Prostate gland (tissue), 2 donors: ENCODE measurements at regions not wholly inside any gene's neighbourhood (a gene's known extent, or its start where the extent isn't known, plus 50 kb on each side); places are given as distances from the start of the nearest gene placed in this dataset.

Experiments used
- POLR2A ChIP-seq: fragments of 450-650 bp; IDR thresholded peaks from one replicate; pipeline ENCODE4 v1.6.1; 2016; ENCODE audit warnings: antibody characterized with exemption, mild to moderate bottlenecking
- POLR2AphosphoS5 ChIP-seq: sonication (generic); formaldehyde crosslinking; IDR thresholded peaks from one replicate; pipeline ENCODE4 v1.6.1; 2017; ENCODE audit warnings: antibody characterized with exemption
- TF ChIP-seq, protein P1 (sequence below), 4 experiments: fragments of 200-600 bp in 2 of 4; fragments of 450-650 bp in 2 of 4; sonication (generic) in 2 of 4; IDR thresholded peaks; 1 replicate in 3 of 4; 2 replicates in 1 of 4; pipeline ENCODE4 v1.5.1; 2016 to 2019; ENCODE audit warnings: antibody characterized with exemption in 4 of 4, mild to moderate bottlenecking in 2 of 4, moderate library complexity in 2 of 4

DNA sequence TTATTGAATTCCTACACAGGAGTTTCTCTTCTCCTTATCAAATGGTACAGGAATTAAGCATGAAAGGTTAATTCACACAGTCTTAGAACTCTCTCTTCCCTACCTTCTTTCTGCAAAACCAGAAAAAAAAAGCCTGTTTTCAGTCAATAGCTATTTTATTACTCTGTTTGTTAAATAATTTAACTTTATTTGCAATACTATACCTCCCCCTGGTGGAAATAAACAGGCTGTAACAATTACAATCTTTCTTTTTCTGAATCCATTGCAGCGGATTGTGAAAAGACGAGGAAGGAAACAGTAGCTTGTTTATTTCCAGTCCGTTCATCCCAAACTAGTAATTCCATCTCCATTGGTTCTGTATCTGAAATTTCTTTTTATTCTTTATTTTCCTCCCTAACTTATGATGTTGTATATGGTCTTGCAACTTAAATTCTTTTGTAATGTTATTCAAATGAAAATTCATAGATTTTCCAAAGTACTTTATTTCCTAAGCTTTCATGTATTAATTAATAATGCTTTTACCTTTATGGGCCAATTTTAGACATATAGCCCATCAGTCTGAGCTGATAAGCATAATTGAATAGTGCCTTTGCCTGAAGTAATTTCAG is 165.2 kb downstream of the SH3BP4 start:
- TF ChIP-seq POLR2A (no peak), POLR2AphosphoS5 (no peak)
- TF ChIP-seq, protein P1, sequence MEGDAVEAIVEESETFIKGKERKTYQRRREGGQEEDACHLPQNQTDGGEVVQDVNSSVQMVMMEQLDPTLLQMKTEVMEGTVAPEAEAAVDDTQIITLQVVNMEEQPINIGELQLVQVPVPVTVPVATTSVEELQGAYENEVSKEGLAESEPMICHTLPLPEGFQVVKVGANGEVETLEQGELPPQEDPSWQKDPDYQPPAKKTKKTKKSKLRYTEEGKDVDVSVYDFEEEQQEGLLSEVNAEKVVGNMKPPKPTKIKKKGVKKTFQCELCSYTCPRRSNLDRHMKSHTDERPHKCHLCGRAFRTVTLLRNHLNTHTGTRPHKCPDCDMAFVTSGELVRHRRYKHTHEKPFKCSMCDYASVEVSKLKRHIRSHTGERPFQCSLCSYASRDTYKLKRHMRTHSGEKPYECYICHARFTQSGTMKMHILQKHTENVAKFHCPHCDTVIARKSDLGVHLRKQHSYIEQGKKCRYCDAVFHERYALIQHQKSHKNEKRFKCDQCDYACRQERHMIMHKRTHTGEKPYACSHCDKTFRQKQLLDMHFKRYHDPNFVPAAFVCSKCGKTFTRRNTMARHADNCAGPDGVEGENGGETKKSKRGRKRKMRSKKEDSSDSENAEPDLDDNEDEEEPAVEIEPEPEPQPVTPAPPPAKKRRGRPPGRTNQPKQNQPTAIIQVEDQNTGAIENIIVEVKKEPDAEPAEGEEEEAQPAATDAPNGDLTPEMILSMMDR (IDR thresholded peaks at IDR 0.05) = peak; percentile 41 to 85 (median 72)
